Caco-2 (cell line): ENCODE measurements at regions not wholly inside any gene's neighbourhood (a gene's known extent, or its start where the extent isn't known, plus 50 kb on each side); places are given as distances from the start of the nearest gene placed in this dataset.

Source experiments
- BruUV-seq: library from RNA; stranded (reverse); fragments of 400-500 nt; replicated peaks from 2 replicates; lab custom pipeline; 2021; lab: Mats Ljungman, UMichigan
- CTCF ChIA-PET: fragments of 300-600 bp; sonication (Branson Sonifier 250); formaldehyde crosslinking; loops from one replicate; lab custom pipeline; 2022; ENCODE audit warnings: antibody characterized with exemption; lab: Charles Lee
- POLR2A ChIA-PET: fragments of 300-600 bp; sonication (Branson Sonifier 250); formaldehyde crosslinking; loops from one replicate; lab custom pipeline; 2022; ENCODE audit warnings: antibody characterized with exemption; lab: Charles Lee
- DNase-seq, 2 experiments: peaks; one replicate each; pipeline versions ENCODE4 v3.0.0 to v3.0.0-alpha.2; 2020 to 2022
- H3K27me3 ChIP-seq: replicated peaks from 2 replicates; pipeline ENCODE4 v1.6.0; 2011; ENCODE audit warnings: low read length; ENCODE audit not compliant: control insufficient read depth, insufficient read depth
- H3K36me3 ChIP-seq: 2 replicates; pipeline ENCODE4 v1.5.1; 2011; ENCODE audit warnings: low read length; ENCODE audit not compliant: control insufficient read depth, insufficient read depth
- H3K4me1 ChIP-seq: fragments of 250-450 bp; sonication (Bioruptor Pico); 2 replicates; pipeline ENCODE4 v1.5.1; 2020; ENCODE audit warnings: mild to moderate bottlenecking
- H3K4me3 ChIP-seq: 2 replicates; pipeline ENCODE4 v1.5.1; 2011; ENCODE audit warnings: low read depth, mild to moderate bottlenecking, control low read depth, low read length
- H3K9me3 ChIP-seq: fragments of 250-450 bp; sonication (Bioruptor Pico); 2 replicates; pipeline ENCODE4 v1.5.1; 2020; ENCODE audit warnings: mild to moderate bottlenecking, moderate library complexity
- H3K27ac Mint-ChIP-seq: one replicate; pipeline ENCODE4 v1.8.0; 2022; ENCODE audit warnings: mixed read lengths; ENCODE audit not compliant: unreplicated experiment
- H3K27me3 Mint-ChIP-seq: one replicate; pipeline ENCODE4 v1.8.0; 2022; ENCODE audit warnings: mixed read lengths; ENCODE audit not compliant: insufficient read depth, unreplicated experiment
- H3K36me3 Mint-ChIP-seq: one replicate; pipeline ENCODE4 v1.8.0; 2022; ENCODE audit warnings: mild to moderate bottlenecking, mixed read lengths; ENCODE audit not compliant: insufficient read depth, unreplicated experiment
- H3K4me1 Mint-ChIP-seq: one replicate; pipeline ENCODE4 v1.8.0; 2022; ENCODE audit warnings: low read depth, mixed read lengths; ENCODE audit not compliant: unreplicated experiment
- H3K4me3 Mint-ChIP-seq: one replicate; pipeline ENCODE4 v1.8.0; 2022; ENCODE audit warnings: mild to moderate bottlenecking, moderate library complexity, mixed read lengths; ENCODE audit not compliant: unreplicated experiment
- H3K9me3 Mint-ChIP-seq: one replicate; pipeline ENCODE4 v1.8.0; 2022; ENCODE audit warnings: mixed read lengths; ENCODE audit not compliant: unreplicated experiment
- CTCF ChIP-seq, 2 experiments: fragments of 200-600 bp in 1 of 2; IDR thresholded peaks; 1 replicate in 1 of 2; 2 replicates in 1 of 2; pipeline versions ENCODE4 v1.5.1 to v1.8.0; 2011 to 2022; ENCODE audit warnings: antibody characterized with exemption in 1 of 2, control low read depth in 1 of 2, inconsistent platforms in 1 of 2, low read depth in 1 of 2, low read length in 1 of 2, mild to moderate bottlenecking in 1 of 2, moderate library complexity in 1 of 2; ENCODE audit not compliant: insufficient read depth in 1 of 2, severe bottlenecking in 1 of 2, unreplicated experiment in 1 of 2
- intact Hi-C: fragments of 100-400 bp; cut with micrococcal nuclease; formaldehyde crosslinking; loops from one replicate; pipeline ENCODE4 v1.10.0; 2022; ENCODE audit not compliant: unreplicated experiment

GRCh38 chr21:43287111-43287760, 118.4 kb downstream of the CRYAA start:
- no peak for DNase-seq
- H3K36me3 ChIP-seq: no peaks in the 10 kb centered on the region
- Mint-ChIP-seq H3K36me3 (no peaks in the 10 kb centered on the region), H3K4me1 (peaks cover 7% of the 10 kb centered on the region), H3K27me3 (no peaks in the 10 kb centered on the region), H3K27ac (peak overlapping the region; percentile 65), H3K9me3 (no peaks in the 10 kb centered on the region), H3K4me3 (no peak overlapping the region)
- ChIA-PET POLR2A (no interaction called here), CTCF (no interaction called here)
- intact Hi-C loops: no loop called here
- H3K4me1 ChIP-seq: peaks cover 27% of the 10 kb centered on the region
- no peak for TF ChIP-seq CTCF (IDR thresholded peaks at IDR 0.05; ENCODE audit: insufficient read depth in 1 of 2, low read depth in 1 of 2, low read length in 1 of 2, severe bottlenecking in 1 of 2, unreplicated experiment in 1 of 2)
- H3K27me3 ChIP-seq: no peaks in the 10 kb centered on the region
- peaks cover 4% of the 10 kb centered on the region; the same call in 1 of the 2 replicates for H3K9me3 ChIP-seq
- BruUV-seq: no TSS peak
- H3K4me3 ChIP-seq: no peak overlapping the region

- CTCF ChIA-PET: no interaction called here
- Mint-ChIP-seq H3K4me3 (no peak overlapping the region), H3K4me1 (peaks cover 7% of the 10 kb centered on the region), H3K9me3 (no peaks in the 10 kb centered on the region), H3K27ac (no peak overlapping the region), H3K27me3 (no peaks in the 10 kb centered on the region), H3K36me3 (no peaks in the 10 kb centered on the region)
- Histone ChIP-seq H3K27me3 (no peaks in the 10 kb centered on the region), H3K9me3 (peaks cover 4% of the 10 kb centered on the region; the same call in 1 of the 2 replicates), H3K4me3 (no peak overlapping the region), H3K4me1 (peaks cover 27% of the 10 kb centered on the region), H3K36me3 (no peaks in the 10 kb centered on the region)
- intact Hi-C loops: no loop called here
- no peak for TF ChIP-seq CTCF (IDR thresholded peaks at IDR 0.05; ENCODE audit: insufficient read depth in 1 of 2, low read depth in 1 of 2, low read length in 1 of 2, severe bottlenecking in 1 of 2, unreplicated experiment in 1 of 2)
- BruUV-seq: no TSS peak
- no peak for DNase-seq
- POLR2A ChIA-PET: no interaction called here
Measured at GRCh38 chr21:43286196-43286595, 117.4 kb downstream of the CRYAA start.

GRCh38 chr21:43284700-43285099, 115.9 kb downstream of the CRYAA start:
- no peak overlapping the region for H3K27ac Mint-ChIP-seq
- H3K9me3 Mint-ChIP-seq: no peaks in the 10 kb centered on the region
- DNase-seq: no peak

More at GRCh38 chr21:43284700-43285099, 115.9 kb downstream of the CRYAA start:
- no peak overlapping the region for H3K4me3 Mint-ChIP-seq
- peaks cover 27% of the 10 kb centered on the region for H3K4me1 ChIP-seq
- H3K9me3 ChIP-seq: peaks cover 4% of the 10 kb centered on the region; the same call in 1 of the 2 replicates
- no TSS peak for BruUV-seq
- no peak for TF ChIP-seq CTCF (IDR thresholded peaks at IDR 0.05; ENCODE audit: insufficient read depth in 1 of 2, low read depth in 1 of 2, low read length in 1 of 2, severe bottlenecking in 1 of 2, unreplicated experiment in 1 of 2)
- H3K27me3 ChIP-seq: no peaks in the 10 kb centered on the region
- intact Hi-C loops: no loop called here
- ChIA-PET POLR2A (no interaction called here), CTCF (no interaction called here)
- H3K4me3 ChIP-seq: no peak overlapping the region
- H3K36me3 ChIP-seq: no peaks in the 10 kb centered on the region
- H3K27me3 Mint-ChIP-seq: no peaks in the 10 kb centered on the region
- H3K36me3 Mint-ChIP-seq: no peaks in the 10 kb centered on the region
- peaks cover 7% of the 10 kb centered on the region for H3K4me1 Mint-ChIP-seq
